Neural cell (in vitro differentiated cells): ENCODE measurements at regions not wholly inside any gene's neighbourhood (a gene's known extent, or its start where the extent isn't known, plus 50 kb on each side); places are given as distances from the start of the nearest gene placed in this dataset.

ENCODE experiments used
- H2AFZ ChIP-seq: fragments of 200-600, 300-800 bp; sonication (generic), shearing (Covaris generic); 2 replicates; pipeline ENCODE4 v1.6.0; 2014; ENCODE audit warnings: low read depth, mild to moderate bottlenecking, antibody characterized with exemption, low read length, moderate library complexity
- H3F3A ChIP-seq: fragments of 200-600 bp; shearing (Covaris generic); 2 replicates; pipeline ENCODE4 v1.6.1; 2016; ENCODE audit warnings: mild to moderate bottlenecking, moderate library complexity, mixed read lengths, antibody characterized with exemption, low read length; ENCODE audit not compliant: insufficient read depth, poor library complexity, severe bottlenecking
- H3K27ac ChIP-seq: fragments of 200-600, 300-800 bp; sonication (generic), shearing (Covaris generic); 2 replicates; pipeline ENCODE4 v1.5.1; 2014; ENCODE audit warnings: mild to moderate bottlenecking, low read length, moderate library complexity
- H3K27me3 ChIP-seq: fragments of 300-800, 200-600 bp; sonication (generic), shearing (Covaris generic); 2 replicates; pipeline ENCODE4 v1.6.0; 2014; ENCODE audit warnings: mild to moderate bottlenecking, low read depth, low read length, moderate library complexity; ENCODE audit not compliant: insufficient read depth
- H3K36me3 ChIP-seq: fragments of 300-800, 200-600 bp; sonication (generic), shearing (Covaris generic); 2 replicates; pipeline ENCODE4 v1.5.1; 2014; ENCODE audit warnings: mild to moderate bottlenecking, antibody characterized with exemption, low read length, moderate library complexity; ENCODE audit not compliant: insufficient read depth
- H3K4me2 ChIP-seq: fragments of 300-800, 200-600 bp; sonication (generic), shearing (Covaris generic); 2 replicates; pipeline ENCODE4 v1.6.0; 2014; ENCODE audit warnings: mild to moderate bottlenecking, low read length
- H3K4me3 ChIP-seq: fragments of 300-800, 200-600 bp; sonication (generic), shearing (Covaris generic); 2 replicates; pipeline ENCODE4 v1.5.1; 2014; ENCODE audit warnings: mild to moderate bottlenecking, low read length, moderate library complexity
- H3K79me2 ChIP-seq: fragments of 200-600 bp; shearing (Covaris generic); replicated peaks from 2 replicates; pipeline ENCODE4 v1.6.0; 2014; ENCODE audit warnings: mild to moderate bottlenecking, low read length, moderate library complexity; ENCODE audit not compliant: insufficient read depth
- H3K9ac ChIP-seq: fragments of 300-800, 200-600 bp; sonication (generic), shearing (Covaris generic); 2 replicates; pipeline ENCODE4 v1.6.1; 2016; ENCODE audit warnings: mild to moderate bottlenecking, low read length, mixed read lengths
- H3K9me2 ChIP-seq: fragments of 200-600 bp; shearing (Covaris generic); 2 replicates; pipeline ENCODE4 v1.6.1; 2016; ENCODE audit warnings: mild to moderate bottlenecking, low read length, mixed read lengths; ENCODE audit not compliant: insufficient read depth
- H3K9me3 ChIP-seq: fragments of 200-600, 300-800 bp; sonication (generic), shearing (Covaris generic); 2 replicates; pipeline ENCODE4 v1.6.1; 2016; ENCODE audit warnings: mild to moderate bottlenecking, mixed run types, low read length, moderate library complexity, mixed read lengths
- H4K20me1 ChIP-seq: fragments of 200-600 bp; shearing (Covaris generic); 2 replicates; pipeline ENCODE4 v1.6.1; 2016; ENCODE audit warnings: mild to moderate bottlenecking, mixed run types; ENCODE audit not compliant: insufficient read depth
- CTCF ChIP-seq: fragments of 450-650 bp; IDR thresholded peaks from 2 replicates; pipeline ENCODE4 v1.5.1; 2014; ENCODE audit warnings: antibody characterized with exemption, mild to moderate bottlenecking, moderate library complexity; ENCODE audit not compliant: poor library complexity, severe bottlenecking
- EP300 ChIP-seq: fragments of 450-650 bp; conservative IDR thresholded peaks from 2 replicates; pipeline ENCODE4 v1.6.1; 2014; ENCODE audit warnings: antibody characterized with exemption, mild to moderate bottlenecking, moderate library complexity; ENCODE audit not compliant: poor library complexity, severe bottlenecking
- MXI1 ChIP-seq: fragments of 450-650 bp; conservative IDR thresholded peaks from 2 replicates; pipeline ENCODE4 v1.6.1; 2014; ENCODE audit warnings: antibody characterized with exemption, mild to moderate bottlenecking; ENCODE audit not compliant: poor library complexity, severe bottlenecking
- POLR2AphosphoS5 ChIP-seq: IDR thresholded peaks from 2 replicates; pipeline ENCODE4 v1.6.1; 2012
- RAD21 ChIP-seq: fragments of 450-650 bp; conservative IDR thresholded peaks from 2 replicates; pipeline ENCODE4 v1.6.1; 2014; ENCODE audit warnings: antibody characterized with exemption, mild to moderate bottlenecking, moderate library complexity
- REST ChIP-seq: IDR thresholded peaks from 2 replicates; pipeline ENCODE4 v1.6.1; 2012; ENCODE audit warnings: borderline replicate concordance
- TAF1 ChIP-seq: IDR thresholded peaks from 2 replicates; pipeline ENCODE4 v1.6.1; 2012; ENCODE audit warnings: low read depth

- no peaks in the 10 kb centered on the region for H3K79me2 ChIP-seq
- H3K9me2 ChIP-seq: no peaks in the 10 kb centered on the region
- H2AFZ ChIP-seq: no peak overlapping the region
- H3K4me3 ChIP-seq: no peak overlapping the region
- no peaks in the 10 kb centered on the region for H3K27me3 ChIP-seq
- no peaks in the 10 kb centered on the region for H4K20me1 ChIP-seq
- H3K9ac ChIP-seq: no peak overlapping the region
- H3K27ac ChIP-seq: no peak overlapping the region
- no peaks in the 10 kb centered on the region for H3F3A ChIP-seq
- no peaks in the 10 kb centered on the region for H3K36me3 ChIP-seq
- no peak overlapping the region for H3K4me2 ChIP-seq
- H3K9me3 ChIP-seq: no peaks in the 10 kb centered on the region
- TF ChIP-seq REST (no peak), MXI1 (no peak), TAF1 (no peak), POLR2AphosphoS5 (no peak), RAD21 (no peak), CTCF (no peak), EP300 (no peak)
Observed at GRCh38 chrX:109782994-109783700, 50.1 kb upstream of the ACSL4 start.

GRCh38 chrX:109783701-109784079 lies 50.6 kb upstream of the ACSL4 start:
- no peak for TF ChIP-seq CTCF
- no peak for TF ChIP-seq RAD21
- no peak for TF ChIP-seq REST
- H3K79me2 ChIP-seq: no peaks in the 10 kb centered on the region
- H3K9ac ChIP-seq: no peak overlapping the region
- H2AFZ ChIP-seq: no peak overlapping the region
- no peaks in the 10 kb centered on the region for H3K27me3 ChIP-seq
- no peaks in the 10 kb centered on the region for H3K9me2 ChIP-seq
- no peak overlapping the region for H3K4me3 ChIP-seq
- no peaks in the 10 kb centered on the region for H3K36me3 ChIP-seq
- no peaks in the 10 kb centered on the region for H3F3A ChIP-seq
- H3K4me2 ChIP-seq: no peak overlapping the region
- H3K9me3 ChIP-seq: no peaks in the 10 kb centered on the region
- no peaks in the 10 kb centered on the region for H4K20me1 ChIP-seq
- H3K27ac ChIP-seq: no peak overlapping the region
